ES-I3 (cell line): ENCODE measurements at regions not wholly inside any gene's neighbourhood (a gene's known extent, or its start where the extent isn't known, plus 50 kb on each side); places are given as distances from the start of the nearest gene placed in this dataset.

Experiments used
- H3K36me3 ChIP-seq: 2 replicates; pipeline ENCODE4 v1.6.1; 2013; ENCODE audit warnings: mild to moderate bottlenecking, low read length, control low read depth, moderate library complexity; ENCODE audit not compliant: insufficient read depth
- H3K4me1 ChIP-seq: 2 replicates; pipeline ENCODE4 v1.6.1; 2013; ENCODE audit warnings: mild to moderate bottlenecking, control low read depth, low read length; ENCODE audit not compliant: insufficient read depth
- H3K9ac ChIP-seq: 2 replicates; pipeline ENCODE4 v1.6.1; 2013; ENCODE audit warnings: low read depth, mild to moderate bottlenecking, low read length, moderate library complexity
- H3K9me3 ChIP-seq: 2 replicates; pipeline ENCODE4 v1.6.1; 2013; ENCODE audit warnings: mild to moderate bottlenecking, low read length, moderate library complexity; ENCODE audit not compliant: control insufficient read depth, insufficient read depth

DNA sequence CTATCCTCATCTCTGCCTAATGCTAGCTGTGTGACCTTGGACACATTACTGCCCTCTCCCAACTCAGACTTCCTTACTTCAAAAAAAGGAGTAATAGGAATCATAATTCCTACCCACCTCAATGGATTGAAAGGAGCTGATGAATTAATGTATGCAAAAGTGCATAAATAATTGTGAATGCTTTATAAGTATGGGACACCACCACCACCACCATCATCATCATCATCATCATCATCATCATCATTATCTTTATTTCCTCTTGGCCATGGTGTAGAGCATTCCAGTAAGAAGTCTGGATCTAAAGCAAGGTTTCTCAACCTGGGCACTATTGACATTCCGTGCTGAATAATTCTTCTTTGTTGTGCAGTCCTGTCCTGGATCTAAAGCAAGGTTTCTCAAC is 282.5 kb downstream of the MEX3B start:
- H3K4me1 ChIP-seq = peaks cover 12% of the 10 kb centered on the region; the same call in 1 of the 2 replicates
- H3K9me3 ChIP-seq = no peaks in the 10 kb centered on the region
- no peak overlapping the region for H3K9ac ChIP-seq
- H3K36me3 ChIP-seq = no peaks in the 10 kb centered on the region

DNA sequence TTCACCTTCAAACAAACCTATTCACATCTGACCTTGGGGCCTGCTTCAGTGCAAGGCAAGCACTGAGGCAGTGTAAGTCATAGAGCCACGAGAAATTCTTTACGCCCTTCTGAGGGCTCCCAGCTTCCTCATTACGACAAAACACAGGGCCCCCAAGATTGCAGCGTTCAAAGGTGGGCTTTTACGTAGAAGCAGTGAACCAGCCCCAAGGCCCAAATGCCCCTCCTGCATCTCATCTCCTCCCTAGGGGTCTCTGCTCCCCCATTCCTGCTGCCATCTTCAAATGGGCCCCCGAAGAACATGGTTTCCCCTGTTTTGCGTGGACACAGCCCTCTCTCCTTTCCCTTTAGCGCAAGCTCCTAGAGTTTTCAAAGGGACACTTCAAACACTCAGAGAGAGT is 285.1 kb downstream of the MEX3B start:
- no peak overlapping the region for H3K9ac ChIP-seq
- no peaks in the 10 kb centered on the region for H3K9me3 ChIP-seq
- H3K36me3 ChIP-seq = no peaks in the 10 kb centered on the region
- H3K4me1 ChIP-seq = peaks cover 15% of the 10 kb centered on the region; the same call in 1 of the 2 replicates

DNA sequence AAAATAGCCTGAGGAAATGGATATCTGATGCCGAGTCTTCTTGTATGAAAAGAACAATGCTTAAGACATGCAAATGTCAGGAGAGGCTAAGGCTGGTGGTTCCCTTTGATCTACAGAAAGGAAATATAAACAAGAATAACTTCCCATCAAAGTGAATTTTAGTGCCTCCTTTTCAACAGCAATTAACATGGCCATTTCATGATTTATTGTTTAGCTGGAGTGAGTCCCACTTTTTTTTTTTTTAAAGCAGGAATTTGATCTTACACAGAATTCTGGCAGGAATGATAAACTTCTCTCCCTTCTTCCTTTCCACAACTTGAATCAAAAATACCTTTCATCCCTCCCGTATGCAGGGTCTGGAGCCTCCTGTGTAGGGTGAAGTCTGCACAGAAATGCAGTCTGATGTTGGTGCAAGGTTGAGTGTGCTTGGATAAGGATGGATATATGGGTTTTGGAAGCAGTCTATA is 287.0 kb downstream of the MEX3B start:
- H3K9me3 ChIP-seq = no peaks in the 10 kb centered on the region
- H3K36me3 ChIP-seq = no peaks in the 10 kb centered on the region
- peaks cover 27% of the 10 kb centered on the region for H3K4me1 ChIP-seq
- H3K9ac ChIP-seq = no peak overlapping the region

DNA sequence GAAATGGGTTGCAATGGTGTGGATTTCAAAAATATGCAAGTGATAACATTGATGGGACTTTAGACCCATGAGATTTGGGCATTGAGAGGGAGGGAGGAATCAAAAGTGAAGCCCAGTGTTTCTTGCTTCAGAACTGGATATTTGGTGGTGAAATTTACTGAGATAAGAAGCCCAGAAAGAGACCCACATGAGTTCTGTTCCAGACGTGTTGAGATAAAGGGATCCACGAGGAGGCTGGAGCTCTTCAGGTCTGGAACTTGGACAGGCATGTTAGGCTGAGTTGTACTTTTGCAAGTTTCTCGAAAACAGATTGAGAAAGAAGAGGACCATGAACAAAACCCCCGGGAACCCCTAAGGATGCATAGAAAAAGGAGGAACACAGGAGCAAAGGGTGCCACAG is 290.2 kb downstream of the MEX3B start:
- H3K9ac ChIP-seq = no peak overlapping the region
- H3K4me1 ChIP-seq = peaks cover 54% of the 10 kb centered on the region
- no peaks in the 10 kb centered on the region for H3K9me3 ChIP-seq
- no peaks in the 10 kb centered on the region for H3K36me3 ChIP-seq

DNA sequence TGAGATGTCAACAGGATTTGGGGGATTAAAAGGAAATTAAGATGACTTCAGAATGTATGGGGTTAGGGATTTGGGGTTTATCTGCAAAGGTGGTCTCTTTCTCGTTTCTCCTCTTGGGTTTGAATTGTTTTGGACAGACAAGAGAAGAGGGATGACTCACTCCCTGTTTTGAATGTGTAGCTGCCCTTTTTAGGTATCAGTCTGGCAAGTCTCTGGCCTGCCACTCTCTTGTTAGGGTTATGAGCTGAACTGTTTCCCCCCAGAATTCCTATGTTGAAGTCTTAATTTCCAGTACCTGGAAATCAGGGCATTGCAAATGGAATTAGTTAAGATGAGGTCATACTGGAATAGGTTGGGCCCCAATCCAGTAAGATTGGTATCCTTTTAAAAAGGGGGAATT is 291.7 kb downstream of the MEX3B start:
- H3K9me3 ChIP-seq = no peaks in the 10 kb centered on the region
- H3K9ac ChIP-seq = no peak overlapping the region
- peaks cover 49% of the 10 kb centered on the region for H3K4me1 ChIP-seq
- H3K36me3 ChIP-seq = no peaks in the 10 kb centered on the region

DNA sequence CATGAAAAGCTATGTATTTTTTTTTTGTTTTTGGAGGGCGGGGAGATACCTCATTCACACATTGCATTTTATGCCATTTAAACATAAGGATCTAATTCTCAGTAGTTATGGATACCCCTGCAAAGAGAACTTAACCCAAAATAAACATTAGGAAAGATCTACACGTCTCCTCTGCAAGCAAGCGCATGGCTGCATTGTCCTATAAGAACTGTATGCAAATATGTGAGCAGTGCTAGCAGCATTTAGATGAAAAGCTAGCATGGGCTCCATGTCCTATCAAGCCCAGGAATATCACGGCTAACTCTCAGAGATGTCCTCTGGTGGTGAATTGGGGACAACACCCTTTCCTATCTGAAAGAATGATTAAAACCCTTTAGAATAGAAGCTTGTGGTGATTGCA is 292.8 kb downstream of the MEX3B start:
- Histone ChIP-seq H3K9ac (no peak overlapping the region), H3K36me3 (no peaks in the 10 kb centered on the region), H3K9me3 (no peaks in the 10 kb centered on the region), H3K4me1 (peaks cover 38% of the 10 kb centered on the region)

DNA sequence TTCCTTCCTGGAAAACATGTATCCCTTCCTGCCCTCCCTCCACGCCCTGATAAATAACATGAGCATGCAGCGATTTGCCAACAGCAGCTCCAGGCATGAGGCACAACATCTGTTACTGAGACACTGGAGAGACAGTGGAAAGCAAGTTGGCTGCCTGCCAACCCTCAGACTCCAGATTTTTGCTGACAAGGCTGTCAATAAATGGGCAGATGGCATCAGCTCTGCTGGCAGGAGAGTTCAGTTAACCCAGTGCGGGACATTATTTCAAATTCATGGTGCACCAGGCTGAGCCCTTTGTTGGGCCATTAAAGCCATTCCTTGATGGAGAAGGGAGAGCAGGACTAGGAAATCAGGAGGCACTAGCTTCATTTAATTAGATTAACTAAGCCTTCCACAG is 293.3 kb downstream of the MEX3B start:
- H3K4me1 ChIP-seq = peaks cover 38% of the 10 kb centered on the region

DNA sequence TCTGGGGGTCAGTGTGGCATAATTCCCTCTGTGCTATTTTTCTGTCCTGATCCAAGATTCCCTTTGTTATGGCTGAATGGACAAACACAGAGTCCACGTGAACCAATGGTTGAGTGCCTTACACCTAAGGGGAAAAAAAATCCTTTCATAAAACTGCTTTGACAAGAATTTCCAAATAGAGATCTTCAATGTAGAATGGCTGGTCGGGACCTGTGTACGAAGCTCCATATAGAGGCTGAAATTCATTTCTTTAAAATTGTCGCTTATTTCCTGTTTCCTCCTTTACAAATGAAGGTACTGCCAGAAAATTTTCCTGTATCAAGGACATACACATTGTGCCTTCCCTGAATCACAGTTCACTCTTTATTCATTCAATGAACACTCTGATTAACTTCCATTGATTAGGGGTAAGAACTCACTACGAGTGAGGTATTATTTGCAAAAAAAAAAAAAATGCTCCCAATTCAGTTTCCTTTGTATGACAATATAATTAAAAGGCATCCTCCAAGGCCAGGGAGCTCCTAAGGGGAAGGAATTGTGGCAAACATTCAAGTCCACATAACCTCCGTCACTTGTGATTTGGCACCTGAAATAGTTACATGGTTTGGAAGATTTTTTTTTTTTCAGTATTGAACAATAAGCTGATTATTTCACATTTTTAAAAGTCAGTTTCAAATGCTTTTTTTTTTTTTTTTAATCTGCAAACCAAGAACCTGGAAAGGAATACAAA is 293.8 kb downstream of the MEX3B start:
- Histone ChIP-seq H3K36me3 (no peaks in the 10 kb centered on the region), H3K4me1 (peaks cover 38% of the 10 kb centered on the region), H3K9me3 (no peaks in the 10 kb centered on the region), H3K9ac (no peak overlapping the region)

More for the DNA sequence above, 293.3 kb downstream of the MEX3B start:
- no peak overlapping the region for H3K9ac ChIP-seq
- H3K9me3 ChIP-seq = no peaks in the 10 kb centered on the region
- no peaks in the 10 kb centered on the region for H3K36me3 ChIP-seq

DNA sequence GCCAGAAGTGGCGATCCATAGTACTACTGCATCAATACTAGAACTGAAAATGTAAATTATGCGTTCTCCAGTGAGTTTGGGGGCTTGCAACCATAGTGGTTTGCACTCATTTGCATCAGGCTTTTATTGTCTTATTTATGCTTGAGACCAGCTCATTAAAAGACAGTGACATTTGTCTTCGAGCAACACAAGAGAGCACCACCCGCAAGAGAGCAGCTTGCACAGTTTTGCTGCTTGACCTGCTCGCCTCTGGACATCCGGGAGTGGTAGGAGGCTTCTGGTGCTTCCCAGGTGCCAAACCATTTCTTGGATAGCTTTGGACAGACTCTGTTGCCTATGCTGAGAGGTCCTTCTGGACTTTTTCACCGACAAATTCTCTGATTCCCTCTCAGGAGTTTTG is 294.6 kb downstream of the MEX3B start:
- H3K9me3 ChIP-seq = no peaks in the 10 kb centered on the region

DNA sequence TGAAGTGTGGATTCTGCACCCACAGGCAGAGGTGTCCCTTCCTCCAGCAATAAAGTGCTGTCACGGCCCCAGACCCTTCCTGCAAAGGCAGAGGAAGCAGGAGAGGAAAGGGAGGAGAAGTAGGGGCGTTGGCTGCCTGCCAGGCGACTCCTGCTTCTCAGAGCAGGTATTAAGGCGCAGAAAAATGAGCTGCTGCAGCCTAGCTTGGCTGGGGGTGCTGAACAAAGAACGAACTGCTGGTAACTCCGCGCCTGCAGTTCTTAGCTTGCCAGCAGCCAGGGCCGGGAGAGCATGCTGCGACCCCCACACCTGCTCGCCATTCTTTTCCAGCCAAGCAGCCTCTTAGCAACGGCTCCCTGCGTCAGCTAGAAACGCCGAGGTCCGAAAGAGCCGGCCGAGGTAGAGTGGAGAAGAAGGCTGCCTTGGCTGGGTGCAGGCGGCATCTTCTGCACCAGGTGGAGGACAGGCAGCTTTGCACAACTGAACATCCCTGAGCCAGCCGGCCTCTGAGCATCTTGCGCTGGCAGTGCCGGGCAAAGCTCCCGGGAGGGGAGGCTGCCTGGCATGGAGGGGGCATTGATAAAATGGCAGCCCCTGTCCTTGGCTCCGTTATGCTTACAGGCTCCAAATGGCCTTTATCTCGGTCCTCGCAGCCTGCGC is 296.0 kb downstream of the MEX3B start:
- no peaks in the 10 kb centered on the region for H3K36me3 ChIP-seq
- H3K9me3 ChIP-seq = no peaks in the 10 kb centered on the region
- H3K9ac ChIP-seq = no peak overlapping the region
- H3K4me1 ChIP-seq = peaks cover 36% of the 10 kb centered on the region

More for the DNA sequence above, 294.6 kb downstream of the MEX3B start:
- peaks cover 38% of the 10 kb centered on the region for H3K4me1 ChIP-seq
- H3K9ac ChIP-seq = no peak overlapping the region
- no peaks in the 10 kb centered on the region for H3K36me3 ChIP-seq

DNA sequence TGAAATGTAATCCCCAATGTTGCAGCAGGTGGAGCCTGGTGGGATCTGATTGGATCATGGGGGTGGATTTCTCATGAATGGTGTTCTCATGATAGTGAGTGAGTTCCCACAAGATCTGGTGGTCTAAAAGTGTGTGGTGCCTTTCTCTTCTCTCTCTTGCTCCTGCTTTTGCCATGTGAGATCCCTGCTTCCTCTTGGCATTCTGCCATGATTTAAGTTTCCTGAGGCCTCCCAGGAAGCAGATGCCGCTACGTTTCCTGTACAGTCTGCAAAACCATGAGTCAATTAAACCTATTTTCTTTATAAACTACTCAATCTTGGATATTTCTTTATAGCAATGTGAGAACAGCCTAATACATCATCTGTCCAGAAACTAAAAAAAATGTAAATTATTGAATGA is 298.3 kb downstream of the MEX3B start:
- peaks cover 13% of the 10 kb centered on the region; the same call in 1 of the 2 replicates for H3K4me1 ChIP-seq
- no peak overlapping the region for H3K9ac ChIP-seq
- no peaks in the 10 kb centered on the region for H3K36me3 ChIP-seq
- H3K9me3 ChIP-seq = no peaks in the 10 kb centered on the region

DNA sequence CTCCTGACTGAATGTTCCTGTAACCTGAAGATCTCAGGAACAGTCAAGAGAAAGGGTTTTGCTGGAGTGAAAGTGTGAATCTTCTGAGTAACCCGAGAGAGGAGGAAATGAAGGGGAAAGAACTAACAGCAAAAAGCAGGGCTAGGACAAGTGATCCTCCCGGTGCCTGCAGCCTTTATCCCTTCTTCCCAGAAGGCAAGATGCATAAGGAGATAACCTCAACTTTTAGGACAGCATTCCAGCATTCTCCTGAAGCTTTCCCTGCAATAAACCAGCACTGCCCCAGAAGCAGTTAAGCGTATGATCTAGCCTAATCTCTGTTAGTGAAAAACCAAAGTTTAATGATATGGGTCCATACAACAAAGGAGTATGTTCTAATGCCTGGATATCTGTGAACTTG is 298.8 kb downstream of the MEX3B start:
- Histone ChIP-seq H3K4me1 (peaks cover 8% of the 10 kb centered on the region; the same call in 1 of the 2 replicates), H3K36me3 (no peaks in the 10 kb centered on the region)

DNA sequence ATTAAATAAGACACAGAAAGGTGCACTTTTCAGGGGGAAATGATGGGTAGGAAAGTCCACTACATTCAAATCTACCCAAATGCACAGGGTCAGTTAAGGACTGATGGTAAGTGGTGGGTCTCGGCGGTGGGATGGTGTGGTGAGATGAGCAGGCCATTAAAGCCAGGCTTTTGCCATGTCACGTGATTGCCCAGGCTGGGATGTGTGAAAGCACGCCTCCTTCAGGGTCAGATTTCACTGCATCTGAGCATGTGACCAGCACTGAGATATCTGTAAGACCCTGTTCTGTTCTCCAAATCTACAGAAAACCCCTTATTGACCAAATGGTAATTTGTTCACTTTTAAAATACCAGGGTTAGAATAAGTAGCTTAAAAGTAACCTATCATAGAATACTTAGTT is 301.5 kb downstream of the MEX3B start:
- Histone ChIP-seq H3K36me3 (no peaks in the 10 kb centered on the region), H3K9me3 (no peaks in the 10 kb centered on the region; the same call in 1 of the 2 replicates), H3K9ac (no peak overlapping the region), H3K4me1 (no peaks in the 10 kb centered on the region)

More for the DNA sequence above, 298.8 kb downstream of the MEX3B start:
- H3K9me3 ChIP-seq = no peaks in the 10 kb centered on the region
- no peak overlapping the region for H3K9ac ChIP-seq

DNA sequence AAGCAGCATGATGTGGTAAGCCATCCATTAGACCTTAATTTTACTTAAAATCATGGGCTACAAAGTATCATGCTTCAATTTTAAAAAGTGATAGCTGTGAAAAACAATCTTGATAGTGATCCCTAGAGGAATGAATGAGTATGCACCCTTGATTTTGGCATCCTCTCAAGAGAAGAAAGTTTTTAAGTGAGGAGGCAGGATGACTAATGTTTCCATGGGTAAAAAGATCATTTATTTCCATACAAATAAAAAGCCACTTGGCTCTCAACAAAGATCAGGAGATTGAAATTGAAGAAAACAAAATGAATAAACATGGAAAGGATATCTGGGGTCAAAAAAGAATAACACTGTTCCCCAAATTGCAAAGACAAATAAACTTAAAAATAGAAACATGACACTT is 305.4 kb downstream of the MEX3B start:
- H3K4me1 ChIP-seq = no peaks in the 10 kb centered on the region
- H3K9ac ChIP-seq = no peak overlapping the region
- H3K9me3 ChIP-seq = peaks cover 5% of the 10 kb centered on the region; the same call in 1 of the 2 replicates
- no peaks in the 10 kb centered on the region; the same call in 1 of the 2 replicates for H3K36me3 ChIP-seq

DNA sequence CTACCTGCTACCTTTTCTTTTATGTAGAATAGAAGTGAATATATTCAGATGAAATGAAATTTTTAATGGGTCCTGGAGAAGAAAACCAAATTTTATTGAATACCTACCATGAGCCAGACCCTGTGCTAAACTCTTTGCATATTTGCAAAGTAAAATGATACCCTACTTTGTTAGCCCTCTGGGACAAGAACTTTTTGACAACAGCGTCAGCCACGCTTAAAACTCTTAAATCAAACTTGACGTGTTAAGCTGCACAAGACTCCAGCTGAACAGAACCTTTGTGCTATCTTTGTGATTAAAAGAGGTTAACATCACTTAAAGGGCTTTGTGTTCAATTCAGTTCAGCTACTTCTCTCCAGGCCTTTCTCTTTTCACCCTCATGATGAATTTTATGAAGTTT is 316.5 kb downstream of the MEX3B start:
- Histone ChIP-seq H3K9me3 (peaks cover 28% of the 10 kb centered on the region), H3K4me1 (no peaks in the 10 kb centered on the region), H3K36me3 (no peaks in the 10 kb centered on the region; the same call in 1 of the 2 replicates), H3K9ac (no peak overlapping the region)
